GM12878 (cell line): ENCODE measurements at regions not wholly inside any gene's neighbourhood (a gene's known extent, or its start where the extent isn't known, plus 50 kb on each side); places are given as distances from the start of the nearest gene placed in this dataset.

Source experiments
- ATAC-seq: fragments of 200-7000 bp; cut with Tn5 transposase; 3 replicates; pipeline ENCODE4 v1.9.1; 2020; ENCODE audit warnings: mild to moderate bottlenecking, moderate library complexity
- BruUV-seq: library from RNA; stranded (reverse); fragments of 400-500 nt; replicated peaks from 2 replicates; lab custom pipeline; 2021; lab: Mats Ljungman, UMichigan
- CTCF ChIA-PET: fragments of 300-600 bp; sonication (Branson Sonifier 250); formaldehyde crosslinking; extraction: SDS; loops from one replicate; lab custom pipeline; 2021; ENCODE audit warnings: inconsistent platforms; lab: Yijun Ruan, JAX
- POLR2A ChIA-PET: fragments of 350-600 bp; formaldehyde crosslinking; extraction: SDS; loops from one replicate; lab custom pipeline; 2021; ENCODE audit warnings: inconsistent platforms; lab: Charles Lee
- RAD21 ChIA-PET: fragments of 300-600 bp; sonication (Branson Sonifier 250); formaldehyde crosslinking; loops from one replicate; lab custom pipeline; 2023; ENCODE audit warnings: antibody characterized with exemption; ENCODE audit not compliant: unreplicated experiment; lab: Charles Lee
- SMC1A ChIA-PET: fragments of 300-600 bp; sonication (Branson Sonifier 250); formaldehyde crosslinking; loops from one replicate; lab custom pipeline; 2023; ENCODE audit not compliant: unreplicated experiment, uncharacterized antibody; lab: Charles Lee
- DNase-seq: peaks from one replicate; pipeline ENCODE4 v3.0.0-alpha.2; 2011; ENCODE audit warnings: low read depth, low spot score
- FAIRE-seq: peaks from 3 replicates; lab custom pipeline; 2011; peaks lifted over from hg19 to GRCh38; lab: Jason Lieb, UNC
- H2AFZ ChIP-seq: 2 replicates; pipeline ENCODE4 v1.6.0; 2011; ENCODE audit warnings: low read depth, low read length, control low read depth; ENCODE audit not compliant: control insufficient read depth
- H3K27ac ChIP-seq: 2 replicates; pipeline ENCODE4 v1.5.1; 2011; ENCODE audit warnings: control low read depth; ENCODE audit not compliant: control insufficient read depth, insufficient read depth
- H3K27me3 ChIP-seq, 2 experiments: replicated peaks in 1 of 2; 2 replicates each; pipeline versions ENCODE4 v1.6.0 to v1.6.1; 2011; ENCODE audit warnings: low read length in 1 of 2; ENCODE audit not compliant: control insufficient read depth in 2 of 2, insufficient read depth in 2 of 2
- H3K36me3 ChIP-seq, 2 experiments: 2 replicates each; pipeline ENCODE4 v1.5.1; 2011; ENCODE audit warnings: low read length in 1 of 2; ENCODE audit not compliant: control insufficient read depth in 2 of 2, insufficient read depth in 2 of 2
- H3K4me1 ChIP-seq: 2 replicates; pipeline ENCODE4 v1.6.1; 2011; ENCODE audit warnings: mild to moderate bottlenecking, low read length, moderate library complexity, mixed read lengths; ENCODE audit not compliant: control insufficient read depth, insufficient read depth
- H3K4me2 ChIP-seq: 2 replicates; pipeline ENCODE4 v1.6.0; 2011; ENCODE audit warnings: control low read depth; ENCODE audit not compliant: control insufficient read depth, insufficient read depth
- H3K4me3 ChIP-seq: fragments of 200-600 bp; sonication (generic); 2 replicates; pipeline ENCODE4 v1.5.1; 2016
- H3K79me2 ChIP-seq: 2 replicates; pipeline ENCODE4 v1.6.0; 2011; ENCODE audit warnings: low read length; ENCODE audit not compliant: control insufficient read depth, insufficient read depth
- H3K9ac ChIP-seq: 2 replicates; pipeline ENCODE4 v1.8.0; 2011; ENCODE audit warnings: low read length, control low read depth, mixed read lengths; ENCODE audit not compliant: control insufficient read depth, insufficient read depth
- H3K9me3 ChIP-seq: replicated peaks from 3 replicates; pipeline ENCODE4 v1.5.1; 2011; ENCODE audit warnings: mild to moderate bottlenecking, low read length; ENCODE audit not compliant: control insufficient read depth, insufficient read depth
- H4K20me1 ChIP-seq: 2 replicates; pipeline ENCODE4 v1.6.0; 2011; ENCODE audit not compliant: control insufficient read depth, insufficient read depth
- ATF7 ChIP-seq: fragments of 450-650 bp; IDR thresholded peaks from 2 replicates; pipeline ENCODE4 v1.6.1; 2016; ENCODE audit warnings: low read depth, mild to moderate bottlenecking
- BHLHE40 ChIP-seq, 2 experiments: fragments of 450-650 bp in 1 of 2; IDR thresholded peaks; 2 replicates each; pipeline ENCODE4 v1.6.1; 2011 to 2017; ENCODE audit warnings: low read depth in 2 of 2, borderline replicate concordance in 1 of 2, improper control_type of control experiment in 1 of 2, low read length in 1 of 2, mild to moderate bottlenecking in 1 of 2
- CHD4 ChIP-seq: fragments of 200-600 bp; sonication (generic); IDR thresholded peaks from 2 replicates; pipeline ENCODE4 v1.6.1; 2016; ENCODE audit warnings: mild to moderate bottlenecking
- CREB1 ChIP-seq: IDR thresholded peaks from 2 replicates; pipeline ENCODE4 v1.6.1; 2012; ENCODE audit warnings: low read depth, mild to moderate bottlenecking, inconsistent platforms
- FOS ChIP-seq: IDR thresholded peaks from 3 replicates; pipeline ENCODE4 v1.6.1; 2011; ENCODE audit warnings: borderline replicate concordance; ENCODE audit not compliant: insufficient read length; ENCODE audit errors: extremely low read depth
- FOXK2 ChIP-seq: fragments of 450-650 bp; IDR thresholded peaks from 2 replicates; pipeline ENCODE4 v1.6.1; 2017; ENCODE audit warnings: mild to moderate bottlenecking, moderate library complexity
- HCFC1 ChIP-seq: fragments of 150-350 bp; IDR thresholded peaks from 2 replicates; pipeline ENCODE4 v1.6.1; 2014; ENCODE audit warnings: low read length
- JUNB ChIP-seq: IDR thresholded peaks from 2 replicates; pipeline ENCODE4 v1.6.1; 2016; ENCODE audit warnings: antibody characterized with exemption, mild to moderate bottlenecking
- KAT2A ChIP-seq: conservative IDR thresholded peaks from 2 replicates; pipeline ENCODE4 v1.6.1; 2011; ENCODE audit warnings: low read depth, low read length; ENCODE audit not compliant: control insufficient read depth
- NR2F1 ChIP-seq: fragments of 450-650 bp; conservative IDR thresholded peaks from 2 replicates; pipeline ENCODE4 v1.6.1; 2017; ENCODE audit warnings: mild to moderate bottlenecking
- PML ChIP-seq: IDR thresholded peaks from 2 replicates; pipeline ENCODE4 v1.6.1; 2012; ENCODE audit warnings: low read length, inconsistent platforms
- RB1 ChIP-seq: fragments of 450-650 bp; formaldehyde crosslinking; IDR thresholded peaks from 2 replicates; pipeline ENCODE4 v1.6.1; 2017; ENCODE audit warnings: mild to moderate bottlenecking, borderline replicate concordance
- SMAD5 ChIP-seq: IDR thresholded peaks from 2 replicates; pipeline ENCODE4 v1.6.1; 2016; ENCODE audit warnings: antibody characterized with exemption, low read depth
- SP1 ChIP-seq: IDR thresholded peaks from one replicate; pipeline ENCODE4 v1.6.1; 2011; ENCODE audit warnings: low read depth, low read length
- TCF7 ChIP-seq: IDR thresholded peaks from 2 replicates; pipeline ENCODE4 v1.6.1; 2014; ENCODE audit warnings: antibody characterized with exemption, borderline replicate concordance
- WGBS: methylation state at CpG from one replicate; pipeline ENCODE4 v1.1.6; 2016; ENCODE audit warnings: low lambda C conversion rate; ENCODE audit not compliant: insufficient replicate concordance, insufficient coverage; ENCODE audit errors: missing lambda C conversion rate; 5-methylcytosine and 5-hydroxymethylcytosine counted together
- in situ Hi-C: fragments of 300-500 bp; cut with MboI; formaldehyde crosslinking; loops from 9 replicates; pipeline ENCODE4 v1.14.3; 2018; ENCODE audit warnings: mixed read lengths
- intact Hi-C: fragments of 100-400 bp; cut with micrococcal nuclease; formaldehyde crosslinking; loops from one replicate; pipeline ENCODE4 v1.14.2; 2022; ENCODE audit not compliant: unreplicated experiment
- TF ChIP-seq, protein P1 (sequence below): fragments of 450-650 bp; IDR thresholded peaks from 2 replicates; pipeline ENCODE4 v1.6.1; 2017; ENCODE audit warnings: borderline replicate concordance
- TF ChIP-seq, protein P2 (sequence below): fragments of 150-350 bp; IDR thresholded peaks from 2 replicates; pipeline ENCODE4 v1.6.1; 2014; ENCODE audit warnings: mild to moderate bottlenecking, low read depth, low read length
- TF ChIP-seq, protein P3 (sequence below): IDR thresholded peaks from 2 replicates; pipeline ENCODE4 v1.6.1; 2011; ENCODE audit warnings: low read depth, mild to moderate bottlenecking, low read length, moderate library complexity, borderline replicate concordance; ENCODE audit errors: extremely low read depth
- TF ChIP-seq, protein P4 (sequence below): IDR thresholded peaks from 2 replicates; pipeline ENCODE4 v1.6.1; 2011; ENCODE audit warnings: borderline replicate concordance, low read depth, mild to moderate bottlenecking, moderate library complexity, mixed read lengths, low read length; ENCODE audit not compliant: insufficient read depth; ENCODE audit errors: extremely low read length

DNA sequence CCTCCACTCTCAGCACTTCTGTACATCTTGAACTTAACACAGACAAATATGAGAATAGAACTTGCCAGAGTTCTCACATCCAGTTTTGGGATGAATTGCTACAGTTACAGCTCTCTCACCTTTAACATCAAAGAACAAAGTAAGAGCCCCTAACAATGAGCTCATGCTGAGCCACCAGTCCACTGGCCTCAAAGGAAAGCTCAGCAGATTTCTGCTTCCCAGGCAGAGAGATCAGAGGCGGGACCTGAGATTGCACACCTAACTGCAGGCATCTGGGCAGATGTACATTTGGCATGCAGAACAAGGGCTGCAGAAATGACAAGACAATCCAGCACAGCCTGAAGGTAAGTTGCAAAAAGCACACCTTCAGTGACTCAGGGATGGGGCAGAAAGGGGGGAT, 300.9 kb downstream of the MRPS30 start:
- no peak overlapping the region for H3K27ac ChIP-seq
- ChIA-PET POLR2A (no interaction called here), SMC1A (interaction anchor here (1.2 to 1.4 kb wide), 2 partner anchors 15 to 369 kb away, joined by 3 read pairs; no protein-coding TSS in a partner anchor), RAD21 (no interaction called here), CTCF (no interaction called here)
- H3K79me2 ChIP-seq = no peaks in the 10 kb centered on the region
- H2AFZ ChIP-seq = no peak overlapping the region
- BruUV-seq = no TSS peak
- no peaks in the 10 kb centered on the region for H3K27me3 ChIP-seq
- H3K9ac ChIP-seq = no peak overlapping the region
- DNase-seq (no peak), FAIRE-seq (no peak), ATAC-seq (no peak)
- H3K4me1 ChIP-seq = no peaks in the 10 kb centered on the region
- H3K4me2 ChIP-seq = no peak overlapping the region
- H3K9me3 ChIP-seq = no peaks in the 10 kb centered on the region
- intact Hi-C loops = no loop called here
- no peak overlapping the region for H3K4me3 ChIP-seq
- no peaks in the 10 kb centered on the region for H3K36me3 ChIP-seq
- TF ChIP-seq NR2F1 (no peak), FOXK2 (no peak), CHD4 (no peak), HCFC1 (no peak), SMAD5 (no peak), PML (no peak), TCF7 (no peak), RB1 (no peak), SP1 (no peak), CREB1 (no peak), JUNB (no peak), KAT2A (no peak), BHLHE40 (IDR thresholded peaks at IDR 0.05; ENCODE audit: borderline replicate concordance in 1 of 2, low read depth in 2 of 2, low read length in 1 of 2) (no peak), ATF7 (no peak), FOS (no peak)
- TF ChIP-seq, protein P1, sequence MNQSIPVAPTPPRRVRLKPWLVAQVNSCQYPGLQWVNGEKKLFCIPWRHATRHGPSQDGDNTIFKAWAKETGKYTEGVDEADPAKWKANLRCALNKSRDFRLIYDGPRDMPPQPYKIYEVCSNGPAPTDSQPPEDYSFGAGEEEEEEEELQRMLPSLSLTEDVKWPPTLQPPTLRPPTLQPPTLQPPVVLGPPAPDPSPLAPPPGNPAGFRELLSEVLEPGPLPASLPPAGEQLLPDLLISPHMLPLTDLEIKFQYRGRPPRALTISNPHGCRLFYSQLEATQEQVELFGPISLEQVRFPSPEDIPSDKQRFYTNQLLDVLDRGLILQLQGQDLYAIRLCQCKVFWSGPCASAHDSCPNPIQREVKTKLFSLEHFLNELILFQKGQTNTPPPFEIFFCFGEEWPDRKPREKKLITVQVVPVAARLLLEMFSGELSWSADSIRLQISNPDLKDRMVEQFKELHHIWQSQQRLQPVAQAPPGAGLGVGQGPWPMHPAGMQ = no peak
- TF ChIP-seq, protein P2, sequence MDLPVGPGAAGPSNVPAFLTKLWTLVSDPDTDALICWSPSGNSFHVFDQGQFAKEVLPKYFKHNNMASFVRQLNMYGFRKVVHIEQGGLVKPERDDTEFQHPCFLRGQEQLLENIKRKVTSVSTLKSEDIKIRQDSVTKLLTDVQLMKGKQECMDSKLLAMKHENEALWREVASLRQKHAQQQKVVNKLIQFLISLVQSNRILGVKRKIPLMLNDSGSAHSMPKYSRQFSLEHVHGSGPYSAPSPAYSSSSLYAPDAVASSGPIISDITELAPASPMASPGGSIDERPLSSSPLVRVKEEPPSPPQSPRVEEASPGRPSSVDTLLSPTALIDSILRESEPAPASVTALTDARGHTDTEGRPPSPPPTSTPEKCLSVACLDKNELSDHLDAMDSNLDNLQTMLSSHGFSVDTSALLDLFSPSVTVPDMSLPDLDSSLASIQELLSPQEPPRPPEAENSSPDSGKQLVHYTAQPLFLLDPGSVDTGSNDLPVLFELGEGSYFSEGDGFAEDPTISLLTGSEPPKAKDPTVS = no peak
- TF ChIP-seq, protein P3, sequence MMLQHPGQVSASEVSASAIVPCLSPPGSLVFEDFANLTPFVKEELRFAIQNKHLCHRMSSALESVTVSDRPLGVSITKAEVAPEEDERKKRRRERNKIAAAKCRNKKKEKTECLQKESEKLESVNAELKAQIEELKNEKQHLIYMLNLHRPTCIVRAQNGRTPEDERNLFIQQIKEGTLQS = no peak
- TF ChIP-seq, protein P4, sequence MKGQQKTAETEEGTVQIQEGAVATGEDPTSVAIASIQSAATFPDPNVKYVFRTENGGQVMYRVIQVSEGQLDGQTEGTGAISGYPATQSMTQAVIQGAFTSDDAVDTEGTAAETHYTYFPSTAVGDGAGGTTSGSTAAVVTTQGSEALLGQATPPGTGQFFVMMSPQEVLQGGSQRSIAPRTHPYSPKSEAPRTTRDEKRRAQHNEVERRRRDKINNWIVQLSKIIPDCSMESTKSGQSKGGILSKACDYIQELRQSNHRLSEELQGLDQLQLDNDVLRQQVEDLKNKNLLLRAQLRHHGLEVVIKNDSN = no peak
- in situ Hi-C loops = no loop called here
- H4K20me1 ChIP-seq = no peaks in the 10 kb centered on the region
- 0% methylated on average over 1 of the region's 1 CpG for WGBS
